HG03442 (cell line): ENCODE measurements at regions not wholly inside any gene's neighbourhood (a gene's known extent, or its start where the extent isn't known, plus 50 kb on each side); places are given as distances from the start of the nearest gene placed in this dataset.
"Not testable (repeated sequence)": the region's sequence is repeated elsewhere in the genome, so short reads cannot be mapped to it uniquely, and the experiment has no call there.

Experiments
- ATAC-seq: cut with Tn5 transposase; IDR thresholded peaks from one replicate; pipeline ENCODE4 v1.9.1; 2021; ENCODE audit warnings: mild to moderate bottlenecking, moderate library complexity; ENCODE audit not compliant: unreplicated experiment

DNA sequence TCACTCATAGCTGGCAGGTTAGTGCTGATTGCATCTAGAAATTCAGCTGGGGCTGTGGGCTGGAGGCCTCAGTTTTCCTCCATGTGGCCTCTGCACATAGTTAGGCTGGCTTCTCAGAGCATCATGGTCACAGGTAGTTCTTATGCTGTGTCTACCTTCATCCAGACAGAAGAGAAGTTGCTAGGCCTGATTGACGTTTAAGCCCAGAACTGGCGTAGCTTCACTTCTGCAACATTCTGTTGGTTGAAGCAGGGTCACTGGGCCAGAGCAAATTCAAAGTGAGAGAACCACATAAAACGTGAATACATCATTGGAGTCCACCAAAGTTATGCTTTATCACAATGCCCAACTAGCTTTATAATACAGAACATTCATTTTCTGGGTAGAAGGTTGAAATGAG, 116.0 kb downstream of the SPP2 start:
- ATAC-seq, result no peak

DNA sequence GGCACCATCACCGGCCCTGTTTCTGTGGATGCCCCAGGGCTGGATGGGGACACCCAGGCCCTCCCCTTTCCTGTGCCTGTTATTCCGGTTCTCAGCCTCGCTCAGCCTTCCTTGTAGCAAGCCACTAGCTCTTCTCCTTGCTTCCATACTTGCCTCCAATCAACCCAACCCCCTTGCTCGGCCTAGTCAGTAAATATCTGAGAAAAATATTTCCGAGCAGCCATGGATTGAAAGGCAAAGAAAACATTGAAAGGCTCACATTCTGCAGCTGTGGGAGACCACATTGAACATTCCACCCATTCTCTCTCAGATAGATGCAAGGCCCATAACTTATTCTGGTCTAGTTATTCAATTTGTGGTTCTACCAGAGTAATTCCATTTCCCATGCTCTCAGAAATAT, 114.9 kb downstream of the SPP2 start:
- no peak for ATAC-seq

DNA sequence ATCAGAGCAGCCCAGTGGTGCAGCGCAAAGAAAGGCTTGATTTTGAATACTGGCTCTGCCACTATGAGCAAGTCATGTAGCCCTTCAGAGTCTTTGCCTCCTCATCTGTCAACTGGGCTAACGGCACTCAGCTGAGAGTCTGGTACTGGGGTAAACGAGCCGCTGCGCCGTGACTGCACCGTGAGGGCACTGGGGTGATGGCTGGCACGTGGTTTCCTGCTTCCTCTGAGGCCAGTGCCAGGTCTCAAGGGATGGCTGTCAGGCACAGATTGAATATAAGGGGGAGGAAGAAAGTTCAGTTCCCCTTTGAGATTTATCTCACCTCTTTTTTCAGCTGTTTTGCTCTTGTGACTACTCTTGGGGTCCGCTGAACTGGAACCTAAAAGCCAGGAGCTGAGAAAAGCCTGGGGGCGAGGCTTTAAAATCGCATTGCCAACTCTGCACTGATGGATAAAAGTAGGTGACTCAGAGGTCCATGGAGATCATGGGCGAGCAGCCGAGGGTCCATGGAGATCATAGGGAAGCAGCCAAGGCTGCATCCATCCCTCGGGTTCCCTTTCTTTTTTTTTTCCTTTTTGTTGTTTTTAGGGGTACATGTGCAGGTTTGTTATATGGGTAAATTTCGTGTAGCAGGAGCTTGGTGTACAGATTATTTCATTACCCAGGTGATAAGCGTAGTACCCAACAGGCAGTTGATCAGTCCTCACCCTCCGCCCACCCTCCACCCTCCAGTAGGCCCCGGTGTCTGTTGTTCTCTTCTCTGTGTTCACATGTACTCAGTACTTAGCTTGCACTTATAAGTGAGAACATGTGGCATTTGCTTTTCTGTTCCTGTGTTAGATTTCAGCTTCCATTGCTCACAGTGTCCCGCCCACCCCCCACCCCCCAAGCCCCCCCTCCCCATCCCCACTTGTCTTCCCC, 114.3 kb downstream of the SPP2 start:
- no peak for ATAC-seq

DNA sequence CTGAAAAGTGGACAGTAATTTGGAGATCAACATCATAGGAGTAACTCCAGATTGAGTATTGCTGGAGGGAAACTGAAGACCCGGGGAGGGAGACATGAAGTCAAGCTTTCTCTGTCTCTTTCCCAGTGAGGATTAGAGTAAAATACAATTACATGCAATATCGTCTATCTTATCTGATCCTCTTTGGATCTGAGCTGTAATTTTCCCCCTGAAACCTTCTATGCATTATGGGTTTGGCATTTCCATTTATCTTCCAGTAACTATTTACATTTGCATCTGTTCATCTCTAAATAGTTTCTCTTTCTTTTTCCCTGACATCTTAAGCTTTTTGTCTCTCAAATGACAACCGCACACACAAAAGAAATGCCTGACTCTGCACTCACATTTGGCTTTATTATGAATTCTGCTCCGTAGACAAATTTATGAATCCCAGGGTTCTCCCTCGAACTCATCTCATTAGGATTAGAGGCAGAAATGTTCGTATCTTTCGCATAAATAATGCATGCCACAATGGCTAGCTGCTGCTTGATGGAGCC, 113.1 kb downstream of the SPP2 start:
- no peak for ATAC-seq

DNA sequence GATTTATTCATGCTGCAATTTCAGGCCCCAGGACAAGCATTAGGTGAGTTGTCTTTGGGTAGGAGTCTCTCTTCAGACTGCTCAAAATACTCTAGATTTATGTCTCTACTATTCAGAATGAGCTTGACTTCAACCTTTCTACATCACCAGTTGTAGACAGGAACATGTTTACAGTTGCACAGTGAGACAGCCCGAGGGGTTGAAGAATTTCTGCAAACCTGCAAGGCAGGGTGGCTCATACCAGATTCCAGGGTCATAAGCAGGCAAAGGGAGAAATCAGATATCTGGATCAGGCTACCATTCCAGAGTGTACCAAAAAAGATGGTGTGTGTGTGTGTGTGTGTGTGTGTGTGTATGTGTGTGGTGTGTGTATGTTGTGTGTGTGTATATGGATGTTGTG, 112.4 kb downstream of the SPP2 start:
- no peak for ATAC-seq

DNA sequence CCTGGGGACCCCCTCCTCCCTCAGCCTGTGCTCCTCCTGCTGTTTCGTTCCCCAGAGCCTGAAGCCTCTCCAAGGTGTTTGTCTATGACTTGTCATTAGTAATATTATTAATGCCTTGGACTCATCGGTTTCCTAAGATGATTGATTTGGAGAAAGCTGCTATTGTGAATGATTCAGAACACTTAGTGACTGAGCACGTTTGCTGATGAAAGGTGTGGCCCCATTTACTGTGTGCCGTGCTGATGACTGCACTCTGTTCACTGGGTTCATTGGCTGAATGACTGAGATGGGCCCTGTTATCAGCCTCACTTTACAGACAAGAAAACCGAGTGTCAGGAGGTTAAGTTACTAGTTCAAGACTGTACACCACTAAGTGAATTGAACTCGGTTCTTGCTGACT, 111.4 kb downstream of the SPP2 start:
- ATAC-seq, result no peak

DNA sequence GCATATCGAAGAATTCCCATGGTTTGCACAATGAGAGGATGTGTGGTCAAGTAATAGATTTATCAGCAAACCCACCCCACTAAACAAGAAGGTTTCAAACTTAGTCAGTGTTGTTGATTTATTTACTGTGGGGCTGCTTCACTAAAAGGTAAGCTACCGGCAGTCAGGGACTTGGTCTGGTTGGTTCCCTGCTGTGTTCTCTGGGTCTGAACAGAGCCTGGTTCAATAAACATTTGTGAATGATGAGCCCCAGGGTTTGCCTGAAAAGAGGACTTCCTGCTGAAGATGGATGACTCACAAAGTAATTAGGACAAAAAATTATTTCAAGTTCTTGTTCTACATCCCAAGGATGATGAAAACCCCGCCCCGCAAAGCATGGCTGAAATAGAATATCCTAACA, 108.3 kb downstream of the SPP2 start:
- no peak for ATAC-seq

DNA sequence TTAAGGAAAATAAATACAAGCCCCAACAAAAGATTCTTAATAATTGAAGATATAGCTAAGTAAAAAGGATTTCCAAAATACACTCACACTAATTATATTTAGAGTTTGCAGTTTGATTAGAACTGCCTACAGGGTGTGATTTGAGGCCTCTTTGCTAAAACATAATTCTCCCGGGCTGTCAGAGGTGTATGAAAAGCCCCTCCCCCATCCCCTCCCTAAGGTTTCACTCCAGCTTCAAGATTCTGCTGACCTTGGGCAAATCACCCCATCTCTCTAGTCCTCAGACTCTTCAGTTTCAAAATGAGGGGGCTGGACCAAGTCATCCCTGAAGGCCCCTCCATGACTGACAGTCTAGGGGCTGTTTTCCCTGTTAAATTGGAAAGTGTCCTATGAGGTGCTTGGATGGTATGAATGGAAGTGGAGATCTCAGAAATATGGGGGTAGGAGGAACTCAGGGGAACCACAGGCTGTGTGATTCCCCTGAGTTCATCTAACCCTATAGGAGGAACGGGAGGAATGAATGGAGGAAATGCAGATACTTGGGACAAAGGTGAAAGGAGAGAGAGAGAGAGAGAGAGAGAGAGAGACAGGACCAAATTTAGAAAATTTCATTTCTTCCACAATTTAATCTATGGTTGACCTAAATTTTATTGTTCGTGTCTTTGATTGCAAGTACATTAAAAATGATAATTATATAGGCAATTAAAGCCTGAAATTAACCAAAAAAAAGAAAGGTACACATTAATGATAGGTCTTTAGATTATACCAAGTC, 107.5 kb downstream of the SPP2 start:
- ATAC-seq, result no peak

DNA sequence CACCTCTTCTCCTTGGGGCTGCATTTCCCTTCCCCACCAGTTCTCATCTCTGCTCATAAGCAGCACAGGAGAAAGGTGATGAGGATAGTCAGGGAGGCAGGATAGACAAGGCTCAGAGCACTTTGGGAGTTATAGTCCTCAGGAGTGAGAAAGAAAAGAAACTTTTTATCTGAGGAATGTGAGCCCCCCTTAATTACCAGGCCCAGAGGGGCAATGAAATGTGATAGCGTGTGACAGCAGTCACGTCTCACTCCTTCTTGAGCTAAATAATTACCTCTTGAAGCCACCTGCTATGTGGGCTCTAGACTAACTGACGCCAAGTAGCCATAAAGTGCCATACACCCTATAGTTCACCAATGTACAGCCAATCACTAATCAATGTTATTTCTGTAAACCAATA, 105.8 kb downstream of the SPP2 start:
- no peak for ATAC-seq

DNA sequence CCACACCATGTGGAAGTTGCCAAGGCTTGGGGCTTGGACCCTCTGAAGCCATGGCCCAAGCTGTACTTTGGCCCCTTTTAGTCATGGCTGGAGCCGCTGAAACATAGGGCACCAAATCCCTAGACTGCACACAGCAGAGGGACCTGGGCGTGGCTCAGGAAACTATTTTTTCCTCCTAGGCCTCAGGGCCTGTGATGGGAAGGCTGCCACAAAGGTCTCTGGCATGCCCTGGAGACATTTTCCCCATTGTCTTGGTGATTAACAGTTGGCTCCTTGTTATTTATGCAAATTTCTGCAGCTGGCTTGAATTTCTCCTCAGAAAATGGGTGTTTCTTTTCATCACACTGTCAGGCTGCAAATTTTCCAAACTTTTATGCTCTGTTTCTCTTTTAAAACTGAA, 102.3 kb downstream of the SPP2 start:
- ATAC-seq, result not testable (repeated sequence)

DNA sequence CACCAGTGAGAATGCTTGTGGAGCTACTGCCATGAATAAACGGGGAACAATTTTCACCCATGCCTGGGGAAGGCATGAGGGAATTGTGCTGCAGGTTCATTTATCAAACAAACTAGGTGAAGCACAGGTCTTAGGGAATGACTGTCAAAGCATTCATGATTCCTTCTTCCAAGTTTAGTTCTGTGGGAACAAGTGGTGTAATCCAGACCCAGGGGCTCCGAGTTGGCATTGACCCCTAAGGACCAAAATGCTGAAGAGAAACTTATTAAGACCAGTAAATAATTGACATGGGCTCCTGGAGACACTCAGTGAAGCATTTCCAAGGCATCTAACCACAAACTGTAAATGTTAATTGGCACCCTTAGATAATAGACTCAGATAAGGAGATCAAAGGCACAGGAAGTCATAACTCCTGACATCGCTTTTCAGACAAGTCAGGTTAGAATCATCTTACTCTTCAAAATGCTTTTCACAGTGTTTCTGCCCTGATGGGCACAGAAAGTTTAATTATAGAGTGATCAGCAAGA, 96.9 kb downstream of the SPP2 start:
- no peak for ATAC-seq

DNA sequence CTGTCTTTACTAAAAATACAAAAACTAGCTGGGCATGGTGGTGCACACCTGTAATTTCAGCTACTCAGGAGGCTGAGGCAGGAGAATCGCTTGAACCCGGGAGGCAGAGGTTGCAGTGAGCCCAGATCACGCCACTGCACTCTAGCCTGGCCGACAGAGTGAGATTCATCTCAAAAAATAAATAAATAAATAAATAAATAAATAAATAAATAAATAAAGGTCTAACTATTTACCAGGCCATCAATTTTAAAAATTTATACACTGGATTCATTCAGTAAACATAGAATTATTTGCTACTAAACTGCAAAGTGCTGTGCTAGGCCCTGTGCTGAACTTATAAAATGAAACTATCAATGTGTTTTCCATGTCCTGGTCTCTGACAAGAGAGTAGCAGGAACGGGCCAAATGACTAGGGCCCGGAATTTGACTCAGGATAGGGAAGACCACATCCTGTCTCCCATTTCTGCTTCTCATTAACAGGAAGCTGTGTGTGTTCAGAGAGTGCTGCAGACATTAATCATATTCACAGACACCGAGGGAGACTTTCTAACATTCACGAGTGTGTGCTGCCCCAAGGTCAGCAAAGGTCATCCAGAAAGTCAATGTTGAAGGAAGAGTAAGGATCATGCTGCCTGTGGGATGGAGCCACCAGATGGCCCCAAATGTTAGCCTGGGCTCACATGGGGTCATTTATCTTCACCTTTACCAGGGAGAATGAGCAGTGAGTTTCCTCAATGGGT, 95.8 kb downstream of the SPP2 start:
- no peak for ATAC-seq

DNA sequence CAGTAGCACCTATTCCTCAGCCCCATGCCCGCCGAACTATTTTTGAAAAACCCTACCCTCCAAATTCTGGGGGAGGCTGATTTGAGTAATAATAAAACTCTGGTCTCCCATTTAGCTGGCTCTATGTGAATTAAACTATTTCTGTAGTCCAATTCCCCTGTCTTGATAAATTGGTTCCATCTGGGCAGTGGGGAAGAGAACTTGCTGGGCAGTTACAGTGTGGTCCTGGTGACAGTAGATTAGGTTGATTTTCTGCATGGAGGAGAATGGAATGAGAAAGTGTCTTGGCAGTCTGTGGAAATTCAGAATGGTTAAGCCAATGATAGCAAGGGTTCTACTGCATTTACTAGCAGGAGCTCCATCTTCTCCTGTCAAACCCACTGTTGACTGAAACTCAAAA, 95.0 kb downstream of the SPP2 start:
- ATAC-seq, result no peak

DNA sequence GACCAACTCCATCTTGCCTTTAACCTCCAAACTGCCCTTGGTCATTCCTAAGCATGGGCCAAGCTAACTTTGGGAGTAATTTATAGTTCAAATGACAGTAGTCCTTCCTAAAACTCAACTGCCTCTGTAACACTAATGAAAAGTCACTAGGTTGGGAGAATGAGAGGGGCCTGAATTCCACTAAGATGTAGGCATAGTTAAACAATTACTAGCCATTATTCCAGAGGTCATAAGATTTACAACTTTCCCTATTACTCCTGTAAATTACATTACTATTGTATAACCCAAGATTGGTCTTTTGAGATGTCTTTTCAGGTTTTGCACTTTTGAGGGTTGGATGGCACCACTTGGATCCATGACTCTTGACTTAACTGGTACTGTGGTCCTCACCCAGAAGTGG, 94.6 kb downstream of the SPP2 start:
- no peak for ATAC-seq

DNA sequence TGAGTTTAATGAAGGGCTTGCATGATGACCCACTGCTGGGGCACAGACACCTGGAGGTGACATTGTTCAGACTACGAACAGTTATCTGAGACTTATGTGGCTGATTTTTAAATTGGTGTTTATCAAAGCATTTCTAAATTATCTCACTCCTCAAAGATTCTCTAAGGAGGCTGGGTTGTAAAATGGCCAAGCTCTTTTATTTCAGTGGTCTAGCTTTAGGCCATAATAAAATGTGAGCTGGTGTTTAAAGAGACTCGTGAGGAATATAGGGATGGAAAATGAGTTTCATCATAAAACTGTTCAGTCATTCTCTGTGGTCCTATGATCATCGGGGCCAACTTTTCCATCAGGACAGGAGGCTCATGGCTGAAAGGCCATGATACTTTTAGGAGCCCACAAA, 93.4 kb downstream of the SPP2 start:
- no peak for ATAC-seq

DNA sequence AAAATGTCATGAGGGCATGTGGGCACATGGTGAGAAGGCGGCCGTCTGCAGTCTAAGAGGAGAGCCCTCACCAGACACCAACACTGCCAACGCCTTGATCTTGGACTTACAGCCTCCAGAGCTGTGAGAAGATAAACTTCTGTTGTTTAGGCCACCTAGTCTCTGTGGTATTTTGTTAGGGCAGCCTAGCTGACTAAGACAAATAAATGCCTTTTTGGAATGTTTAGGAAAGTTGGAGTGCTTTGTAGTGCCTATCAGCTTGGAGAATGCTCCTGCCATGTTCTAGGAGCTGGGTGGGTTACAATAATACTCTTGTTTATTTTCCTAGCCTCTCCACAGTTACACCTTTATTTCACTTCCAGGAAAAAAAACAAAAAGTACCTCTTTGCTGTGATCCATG, 92.0 kb downstream of the SPP2 start:
- ATAC-seq, result no peak

DNA sequence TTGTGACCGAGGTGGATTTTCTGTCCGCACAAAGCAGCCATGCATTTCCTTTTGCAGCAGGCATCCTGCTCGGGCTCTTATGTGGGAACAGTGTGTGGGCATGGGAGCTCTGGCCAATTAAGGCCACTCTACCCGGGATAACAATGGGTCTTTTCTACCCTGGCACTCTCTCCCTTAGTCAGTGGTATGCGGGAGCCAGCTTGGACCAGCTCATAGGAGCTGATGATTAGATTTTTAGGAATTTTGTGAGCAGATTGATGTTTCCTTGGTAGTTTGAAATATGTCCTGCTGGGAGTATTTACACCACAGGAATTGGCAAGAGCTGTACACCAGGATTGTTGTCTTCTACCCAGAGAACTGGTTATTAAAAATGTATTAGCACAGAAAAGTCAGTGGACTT, 89.3 kb downstream of the SPP2 start:
- ATAC-seq, result no peak

DNA sequence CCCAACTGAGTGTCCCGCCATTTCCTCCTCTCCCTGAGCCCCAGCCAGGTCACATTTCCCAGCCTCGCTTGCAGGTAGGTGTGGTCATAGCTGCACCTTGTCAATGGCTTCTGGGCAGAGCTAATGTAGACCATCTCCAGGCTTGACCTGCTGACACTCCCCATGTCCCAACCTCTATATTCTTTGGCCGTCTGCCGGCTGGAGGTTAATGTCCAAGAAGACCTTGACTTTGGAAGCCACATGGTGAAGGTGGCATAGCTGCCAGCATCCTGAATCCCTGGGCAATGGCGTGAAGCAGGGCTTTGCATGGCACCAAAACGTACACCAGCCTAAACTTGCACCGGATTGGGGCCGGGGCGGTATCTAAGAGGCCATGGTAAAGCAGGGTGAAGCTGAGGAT, 88.3 kb downstream of the SPP2 start:
- no peak for ATAC-seq

DNA sequence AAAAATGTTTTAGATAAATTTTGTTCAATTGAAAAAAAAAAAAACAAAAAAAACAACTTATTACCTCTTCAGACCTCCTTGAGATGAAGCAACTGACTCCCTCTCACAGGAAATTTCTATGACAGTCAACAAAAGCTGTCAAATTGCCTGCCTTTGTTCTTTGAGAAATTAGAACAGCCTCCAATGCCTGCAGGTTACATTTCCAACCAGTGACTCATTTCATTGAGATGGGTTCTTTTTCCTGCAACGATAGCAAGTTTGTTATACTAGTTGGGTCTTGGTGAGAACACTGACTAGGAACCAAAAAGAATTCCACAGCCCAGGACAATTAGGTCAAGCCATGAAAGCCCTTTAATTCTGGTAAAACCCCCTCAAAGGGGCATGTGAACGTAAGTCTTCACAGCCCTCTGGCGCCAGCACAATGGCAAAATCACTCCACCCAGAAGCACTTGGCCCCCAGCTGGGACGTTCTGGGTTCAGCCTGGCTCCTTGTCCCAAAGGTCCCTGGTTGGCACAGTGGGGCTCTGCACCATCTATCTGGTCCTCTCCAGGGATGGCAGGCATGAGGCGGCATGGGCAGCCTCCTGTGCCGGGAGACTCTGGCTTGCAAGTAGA, 87.0 kb downstream of the SPP2 start:
- no peak for ATAC-seq

DNA sequence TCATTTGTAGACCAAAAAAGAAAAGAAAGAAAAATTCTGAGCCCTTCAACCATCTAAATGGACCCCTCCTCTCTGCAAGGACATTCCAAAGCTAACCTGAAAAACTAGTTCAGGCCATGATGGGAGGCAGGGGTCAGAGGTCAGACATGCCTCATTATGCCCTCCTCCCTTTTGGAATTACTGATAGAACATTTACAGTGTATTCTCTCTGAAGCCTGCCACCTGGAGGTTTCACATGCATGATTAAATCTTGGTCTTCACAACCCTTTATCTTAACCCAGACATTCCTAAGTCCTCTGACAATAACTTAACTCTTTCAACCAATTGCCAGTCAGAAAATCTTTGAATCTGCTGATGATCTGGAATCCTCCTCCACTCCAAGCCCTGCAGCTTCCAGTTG, 86.0 kb downstream of the SPP2 start:
- no peak for ATAC-seq

DNA sequence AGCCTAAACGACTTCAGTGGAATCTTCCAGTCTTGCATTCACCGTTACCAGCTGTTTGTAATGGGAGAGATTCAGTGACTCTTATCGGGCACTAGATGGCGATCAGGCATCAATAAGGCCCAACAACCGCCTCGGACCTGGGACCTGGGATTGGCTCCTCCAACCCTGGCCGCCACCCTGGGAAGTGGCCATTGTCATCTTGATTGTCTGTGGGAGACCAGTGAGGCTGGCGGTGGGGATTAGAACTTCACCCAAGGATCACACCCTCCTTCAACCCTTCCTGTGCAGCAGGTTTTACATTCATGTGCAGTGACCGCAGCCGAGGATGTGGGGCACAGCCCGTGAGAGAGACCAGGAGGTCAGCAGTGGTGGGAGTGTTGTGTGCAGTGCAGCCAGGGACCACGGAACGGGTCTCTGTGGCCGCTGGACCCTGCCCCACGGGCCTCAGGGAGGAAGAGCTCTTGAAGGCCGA, 85.3 kb downstream of the SPP2 start:
- ATAC-seq, result no peak
